H1 (cell line): ENCODE measurements at regions not wholly inside any gene's neighbourhood (a gene's known extent, or its start where the extent isn't known, plus 50 kb on each side); places are given as distances from the start of the nearest gene placed in this dataset.

Experiments
- CTCF ChIA-PET: fragments of 300-600 bp; sonication (Branson Sonifier 250); formaldehyde crosslinking; loops from one replicate; lab custom pipeline; 2021; ENCODE audit not compliant: partially characterized antibody; lab: Charles Lee
- POLR2A ChIA-PET: fragments of 300-600 bp; sonication (Branson Sonifier 250); formaldehyde crosslinking; loops from one replicate; lab custom pipeline; 2021; ENCODE audit warnings: inconsistent platforms; ENCODE audit not compliant: partially characterized antibody; lab: Charles Lee
- DNase-seq, 2 experiments: peaks; one replicate each; pipeline versions ENCODE4 v3.0.0 to v3.0.0-alpha.2; 2010 to 2022; ENCODE audit warnings: low spot score in 2 of 2, low read depth in 1 of 2, mixed read lengths in 1 of 2
- FAIRE-seq: peaks from 2 replicates; lab custom pipeline; 2011; peaks lifted over from hg19 to GRCh38; lab: Jason Lieb, UNC
- H2AFZ ChIP-seq: 2 replicates; pipeline ENCODE4 v1.8.1; 2012; ENCODE audit warnings: low read length, inconsistent platforms
- H2AK5ac ChIP-seq: 2 replicates; pipeline ENCODE4 v1.6.1; 2013; ENCODE audit warnings: low read depth, low read length
- H2BK120ac ChIP-seq: replicated peaks from 2 replicates; pipeline ENCODE3; 2013; ENCODE audit warnings: low read depth, low read length, inconsistent platforms
- H2BK12ac ChIP-seq: 2 replicates; pipeline ENCODE4 v1.6.1; 2013; ENCODE audit warnings: low read depth, low read length
- H2BK15ac ChIP-seq: 2 replicates; pipeline ENCODE4 v1.6.1; 2013; ENCODE audit warnings: low read length
- H2BK20ac ChIP-seq: 2 replicates; pipeline ENCODE4 v1.6.1; 2013; ENCODE audit warnings: low read length
- H2BK5ac ChIP-seq: 2 replicates; pipeline ENCODE4 v1.6.1; 2013; ENCODE audit warnings: low read depth, low read length
- H3K14ac ChIP-seq: 2 replicates; pipeline ENCODE4 v1.6.1; 2013; ENCODE audit warnings: inconsistent platforms; ENCODE audit not compliant: insufficient read length
- H3K18ac ChIP-seq: 2 replicates; pipeline ENCODE4 v1.6.1; 2013; ENCODE audit warnings: low read length; ENCODE audit errors: extremely low read depth
- H3K23ac ChIP-seq: 2 replicates; pipeline ENCODE4 v1.6.1; 2013; ENCODE audit warnings: inconsistent platforms; ENCODE audit not compliant: insufficient read length
- H3K23me2 ChIP-seq: 2 replicates; pipeline ENCODE4 v1.6.1; 2013; ENCODE audit warnings: low read depth, low read length
- H3K27ac ChIP-seq: 2 replicates; pipeline ENCODE4 v1.6.1; 2011; ENCODE audit warnings: low read depth, low read length, inconsistent platforms
- H3K27me3 ChIP-seq, 4 experiments: replicated peaks in 1 of 4; 1 replicate in 1 of 4; 2 replicates in 3 of 4; pipeline versions ENCODE4 v1.6.1 to v1.8.1; 2011 to 2013; ENCODE audit warnings: low read length in 3 of 4, mild to moderate bottlenecking in 3 of 4, inconsistent platforms in 2 of 4, mixed read lengths in 2 of 4, moderate library complexity in 1 of 4; ENCODE audit not compliant: control insufficient read depth in 3 of 4, insufficient read depth in 3 of 4; ENCODE audit errors: extremely low read depth in 1 of 4
- H3K36me3 ChIP-seq, 4 experiments: 2 replicates each; pipeline versions ENCODE4 v1.6.1 to v1.8.1; 2011 to 2013; ENCODE audit warnings: mild to moderate bottlenecking in 4 of 4, low read length in 3 of 4, moderate library complexity in 2 of 4, control low read depth in 1 of 4, inconsistent platforms in 1 of 4; ENCODE audit not compliant: insufficient read depth in 4 of 4, control insufficient read depth in 2 of 4
- H3K4ac ChIP-seq: replicated peaks from 2 replicates; pipeline ENCODE3; 2013; ENCODE audit warnings: low read length, low read depth, mixed read lengths, inconsistent platforms; ENCODE audit not compliant: insufficient read length
- H3K4me1 ChIP-seq, 4 experiments: replicated peaks in 1 of 4; 1 replicate in 1 of 4; 2 replicates in 3 of 4; pipeline versions ENCODE4 v1.6.1 to v1.8.1; 2011 to 2013; ENCODE audit warnings: low read length in 3 of 4, inconsistent platforms in 2 of 4, mixed read lengths in 1 of 4; ENCODE audit not compliant: insufficient read depth in 4 of 4, control insufficient read depth in 3 of 4
- H3K4me2 ChIP-seq, 2 experiments: 2 replicates each; pipeline versions ENCODE4 v1.6.1 to v1.8.1; 2011 to 2013; ENCODE audit warnings: low read depth in 2 of 2, low read length in 2 of 2, control low read depth in 1 of 2, inconsistent platforms in 1 of 2, mild to moderate bottlenecking in 1 of 2; ENCODE audit not compliant: insufficient read depth in 1 of 2
- H3K4me3 ChIP-seq, 4 experiments: fragments of 200-600, 300-600 bp in 1 of 4; sonication (generic), shearing (Covaris generic), sonication (Bioruptor Twin) in 1 of 4; 2 replicates each; pipeline versions ENCODE4 v1.5.1 to v1.8.1; 2011 to 2016; ENCODE audit warnings: low read length in 4 of 4, low read depth in 3 of 4, control low read depth in 2 of 4, inconsistent platforms in 2 of 4, mild to moderate bottlenecking in 2 of 4, mixed read lengths in 1 of 4, moderate library complexity in 1 of 4; ENCODE audit not compliant: insufficient read depth in 2 of 4; ENCODE audit errors: extremely low read depth in 1 of 4
- H3K56ac ChIP-seq: replicated peaks from 2 replicates; pipeline ENCODE3; 2013; ENCODE audit warnings: low read depth, mild to moderate bottlenecking, mixed read lengths, low read length, inconsistent platforms; ENCODE audit not compliant: insufficient read length
- H3K79me1 ChIP-seq: 2 replicates; pipeline ENCODE4 v1.6.1; 2013; ENCODE audit warnings: low read depth, low read length, control low read depth
- H3K79me2 ChIP-seq, 2 experiments: 2 replicates each; pipeline versions ENCODE4 v1.6.1 to v1.8.1; 2012 to 2013; ENCODE audit warnings: low read length in 2 of 2, mild to moderate bottlenecking in 2 of 2, inconsistent platforms in 1 of 2; ENCODE audit not compliant: insufficient read depth in 2 of 2, control insufficient read depth in 1 of 2
- H3K9ac ChIP-seq, 4 experiments: replicated peaks in 1 of 4; 1 replicate in 1 of 4; 2 replicates in 3 of 4; pipeline versions ENCODE4 v1.6.1 to v1.8.1; 2011 to 2013; ENCODE audit warnings: low read depth in 3 of 4, low read length in 3 of 4, control low read depth in 2 of 4, mild to moderate bottlenecking in 2 of 4, moderate library complexity in 2 of 4, inconsistent platforms in 1 of 4; ENCODE audit errors: extremely low read depth in 1 of 4
- H3K9me3 ChIP-seq, 2 experiments: 2 replicates each; pipeline versions ENCODE4 v1.6.1 to v1.8.1; 2012 to 2013; ENCODE audit warnings: mild to moderate bottlenecking in 2 of 2, moderate library complexity in 2 of 2, control low read depth in 1 of 2, inconsistent platforms in 1 of 2, low read depth in 1 of 2, low read length in 1 of 2, mixed read lengths in 1 of 2; ENCODE audit not compliant: insufficient read depth in 2 of 2
- H4K20me1 ChIP-seq, 2 experiments: replicated peaks in 1 of 2; 2 replicates each; pipeline versions ENCODE3 to v1.8.1; 2011 to 2013; ENCODE audit warnings: inconsistent platforms in 2 of 2, low read length in 2 of 2, mild to moderate bottlenecking in 1 of 2; ENCODE audit not compliant: insufficient read depth in 2 of 2, control insufficient read depth in 1 of 2
- H4K5ac ChIP-seq: 2 replicates; pipeline ENCODE4 v1.6.1; 2013; ENCODE audit warnings: low read length, low read depth, mixed read lengths, inconsistent platforms; ENCODE audit not compliant: insufficient read length
- H4K8ac ChIP-seq: 2 replicates; pipeline ENCODE4 v1.8.0; 2013; ENCODE audit warnings: mild to moderate bottlenecking, moderate library complexity, low read length, inconsistent platforms; ENCODE audit not compliant: insufficient read depth; ENCODE audit errors: extremely low read depth
- H4K91ac ChIP-seq: replicated peaks from 2 replicates; pipeline ENCODE3; 2013; ENCODE audit warnings: low read length, mixed read lengths, inconsistent platforms; ENCODE audit not compliant: insufficient read length
- WGBS, 2 experiments: shearing (Covaris generic) in 1 of 2; methylation state at CpG; one replicate each; pipeline versions ENCODE4 v1.1.6 to v1.1.7; 2013 to 2015; ENCODE audit warnings: low lambda C conversion rate in 2 of 2, mixed read lengths in 2 of 2, inconsistent platforms in 1 of 2, low coverage in 1 of 2, missing lambda C conversion rate in 1 of 2; ENCODE audit not compliant: insufficient replicate concordance in 2 of 2, insufficient coverage in 1 of 2, insufficient read length in 1 of 2; ENCODE audit errors: extremely low coverage in 1 of 2, missing lambda C conversion rate in 1 of 2; 5-methylcytosine and 5-hydroxymethylcytosine counted together
- TF ChIP-seq, protein P1 (sequence below): fragments of 300-600 bp; sonication (generic); IDR thresholded peaks from 2 replicates; pipeline ENCODE4 v1.7.1; 2012; ENCODE audit warnings: low read length, moderate library complexity, mild to moderate bottlenecking, inconsistent platforms; ENCODE audit not compliant: insufficient replicate concordance

DNA sequence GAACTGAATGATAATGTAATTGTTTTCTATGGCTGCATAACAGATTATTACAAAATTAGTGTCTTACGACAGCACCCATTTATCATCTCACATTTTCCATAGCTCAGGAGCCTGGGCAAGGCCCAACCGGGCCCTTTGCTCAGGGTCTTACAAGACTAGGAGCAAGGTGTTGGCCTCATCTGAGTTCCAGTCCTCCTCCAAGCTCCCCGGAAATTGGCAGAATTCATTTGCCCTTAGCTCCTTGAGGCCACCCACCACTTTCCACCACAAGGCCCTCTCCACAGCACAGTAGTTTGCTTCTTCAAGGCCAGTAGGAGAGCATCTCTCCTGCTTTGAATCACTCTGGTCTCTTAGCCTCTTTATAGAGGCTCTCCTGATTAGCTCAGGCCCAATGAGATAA is 89.2 kb upstream of the SALL3 start:
- no peaks in the 10 kb centered on the region for H3K79me2 ChIP-seq
- ChIA-PET POLR2A (no interaction called here), CTCF (interaction anchor here (1.4 to 3.4 kb wide), 2 partner anchors 11 to 15 kb away, joined by 8 to 10 read pairs; no protein-coding TSS in a partner anchor)
- peaks cover 6 to 12% of the 10 kb centered on the region in 2 experiments; a peak in 3 of 4 replicates for H3K9me3 ChIP-seq
- no peaks in the 10 kb centered on the region for H3K79me1 ChIP-seq
- no peak overlapping the region for H2BK120ac ChIP-seq
- H3K56ac ChIP-seq: no peak overlapping the region
- no peak overlapping the region for H2BK5ac ChIP-seq
- no peaks in the 10 kb centered on the region for H3K4me1 ChIP-seq
- no peaks in the 10 kb centered on the region for H3K23me2 ChIP-seq
- H3K27ac ChIP-seq: no peak overlapping the region
- H3K14ac ChIP-seq: no peak overlapping the region
- H3K27me3 ChIP-seq: no peaks in the 10 kb centered on the region
- WGBS, 2 experiments: 92% methylated on average over 3 of the region's 3 CpGs; no CpG with 5 or more reads in 1 of the 2 experiments
- H2AK5ac ChIP-seq: no peak overlapping the region
- no peak overlapping the region for H2BK20ac ChIP-seq
- H3K4me2 ChIP-seq: no peak overlapping the region
- H3K36me3 ChIP-seq: no peaks in the 10 kb centered on the region
- FAIRE-seq (no peak), DNase-seq (no peak)
- H3K4me3 ChIP-seq: no peak overlapping the region
- H2AFZ ChIP-seq: no peak overlapping the region
- no peak overlapping the region for H3K9ac ChIP-seq
- H2BK12ac ChIP-seq: no peak overlapping the region
- no peak overlapping the region for H3K23ac ChIP-seq
- H3K4ac ChIP-seq: no peak overlapping the region
- H4K91ac ChIP-seq: no peak overlapping the region
- no peaks in the 10 kb centered on the region for H4K20me1 ChIP-seq
- no peak overlapping the region for H2BK15ac ChIP-seq
- H4K5ac ChIP-seq: no peak overlapping the region
- no peak overlapping the region for H3K18ac ChIP-seq
- no peak overlapping the region for H4K8ac ChIP-seq
- TF ChIP-seq, protein P1, sequence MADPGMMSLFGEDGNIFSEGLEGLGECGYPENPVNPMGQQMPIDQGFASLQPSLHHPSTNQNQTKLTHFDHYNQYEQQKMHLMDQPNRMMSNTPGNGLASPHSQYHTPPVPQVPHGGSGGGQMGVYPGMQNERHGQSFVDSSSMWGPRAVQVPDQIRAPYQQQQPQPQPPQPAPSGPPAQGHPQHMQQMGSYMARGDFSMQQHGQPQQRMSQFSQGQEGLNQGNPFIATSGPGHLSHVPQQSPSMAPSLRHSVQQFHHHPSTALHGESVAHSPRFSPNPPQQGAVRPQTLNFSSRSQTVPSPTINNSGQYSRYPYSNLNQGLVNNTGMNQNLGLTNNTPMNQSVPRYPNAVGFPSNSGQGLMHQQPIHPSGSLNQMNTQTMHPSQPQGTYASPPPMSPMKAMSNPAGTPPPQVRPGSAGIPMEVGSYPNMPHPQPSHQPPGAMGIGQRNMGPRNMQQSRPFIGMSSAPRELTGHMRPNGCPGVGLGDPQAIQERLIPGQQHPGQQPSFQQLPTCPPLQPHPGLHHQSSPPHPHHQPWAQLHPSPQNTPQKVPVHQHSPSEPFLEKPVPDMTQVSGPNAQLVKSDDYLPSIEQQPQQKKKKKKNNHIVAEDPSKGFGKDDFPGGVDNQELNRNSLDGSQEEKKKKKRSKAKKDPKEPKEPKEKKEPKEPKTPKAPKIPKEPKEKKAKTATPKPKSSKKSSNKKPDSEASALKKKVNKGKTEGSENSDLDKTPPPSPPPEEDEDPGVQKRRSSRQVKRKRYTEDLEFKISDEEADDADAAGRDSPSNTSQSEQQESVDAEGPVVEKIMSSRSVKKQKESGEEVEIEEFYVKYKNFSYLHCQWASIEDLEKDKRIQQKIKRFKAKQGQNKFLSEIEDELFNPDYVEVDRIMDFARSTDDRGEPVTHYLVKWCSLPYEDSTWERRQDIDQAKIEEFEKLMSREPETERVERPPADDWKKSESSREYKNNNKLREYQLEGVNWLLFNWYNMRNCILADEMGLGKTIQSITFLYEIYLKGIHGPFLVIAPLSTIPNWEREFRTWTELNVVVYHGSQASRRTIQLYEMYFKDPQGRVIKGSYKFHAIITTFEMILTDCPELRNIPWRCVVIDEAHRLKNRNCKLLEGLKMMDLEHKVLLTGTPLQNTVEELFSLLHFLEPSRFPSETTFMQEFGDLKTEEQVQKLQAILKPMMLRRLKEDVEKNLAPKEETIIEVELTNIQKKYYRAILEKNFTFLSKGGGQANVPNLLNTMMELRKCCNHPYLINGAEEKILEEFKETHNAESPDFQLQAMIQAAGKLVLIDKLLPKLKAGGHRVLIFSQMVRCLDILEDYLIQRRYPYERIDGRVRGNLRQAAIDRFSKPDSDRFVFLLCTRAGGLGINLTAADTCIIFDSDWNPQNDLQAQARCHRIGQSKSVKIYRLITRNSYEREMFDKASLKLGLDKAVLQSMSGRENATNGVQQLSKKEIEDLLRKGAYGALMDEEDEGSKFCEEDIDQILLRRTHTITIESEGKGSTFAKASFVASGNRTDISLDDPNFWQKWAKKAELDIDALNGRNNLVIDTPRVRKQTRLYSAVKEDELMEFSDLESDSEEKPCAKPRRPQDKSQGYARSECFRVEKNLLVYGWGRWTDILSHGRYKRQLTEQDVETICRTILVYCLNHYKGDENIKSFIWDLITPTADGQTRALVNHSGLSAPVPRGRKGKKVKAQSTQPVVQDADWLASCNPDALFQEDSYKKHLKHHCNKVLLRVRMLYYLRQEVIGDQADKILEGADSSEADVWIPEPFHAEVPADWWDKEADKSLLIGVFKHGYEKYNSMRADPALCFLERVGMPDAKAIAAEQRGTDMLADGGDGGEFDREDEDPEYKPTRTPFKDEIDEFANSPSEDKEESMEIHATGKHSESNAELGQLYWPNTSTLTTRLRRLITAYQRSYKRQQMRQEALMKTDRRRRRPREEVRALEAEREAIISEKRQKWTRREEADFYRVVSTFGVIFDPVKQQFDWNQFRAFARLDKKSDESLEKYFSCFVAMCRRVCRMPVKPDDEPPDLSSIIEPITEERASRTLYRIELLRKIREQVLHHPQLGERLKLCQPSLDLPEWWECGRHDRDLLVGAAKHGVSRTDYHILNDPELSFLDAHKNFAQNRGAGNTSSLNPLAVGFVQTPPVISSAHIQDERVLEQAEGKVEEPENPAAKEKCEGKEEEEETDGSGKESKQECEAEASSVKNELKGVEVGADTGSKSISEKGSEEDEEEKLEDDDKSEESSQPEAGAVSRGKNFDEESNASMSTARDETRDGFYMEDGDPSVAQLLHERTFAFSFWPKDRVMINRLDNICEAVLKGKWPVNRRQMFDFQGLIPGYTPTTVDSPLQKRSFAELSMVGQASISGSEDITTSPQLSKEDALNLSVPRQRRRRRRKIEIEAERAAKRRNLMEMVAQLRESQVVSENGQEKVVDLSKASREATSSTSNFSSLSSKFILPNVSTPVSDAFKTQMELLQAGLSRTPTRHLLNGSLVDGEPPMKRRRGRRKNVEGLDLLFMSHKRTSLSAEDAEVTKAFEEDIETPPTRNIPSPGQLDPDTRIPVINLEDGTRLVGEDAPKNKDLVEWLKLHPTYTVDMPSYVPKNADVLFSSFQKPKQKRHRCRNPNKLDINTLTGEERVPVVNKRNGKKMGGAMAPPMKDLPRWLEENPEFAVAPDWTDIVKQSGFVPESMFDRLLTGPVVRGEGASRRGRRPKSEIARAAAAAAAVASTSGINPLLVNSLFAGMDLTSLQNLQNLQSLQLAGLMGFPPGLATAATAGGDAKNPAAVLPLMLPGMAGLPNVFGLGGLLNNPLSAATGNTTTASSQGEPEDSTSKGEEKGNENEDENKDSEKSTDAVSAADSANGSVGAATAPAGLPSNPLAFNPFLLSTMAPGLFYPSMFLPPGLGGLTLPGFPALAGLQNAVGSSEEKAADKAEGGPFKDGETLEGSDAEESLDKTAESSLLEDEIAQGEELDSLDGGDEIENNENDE: no peak
